Upper lobe of right lung (tissue), 1 donor: ENCODE measurements at regions not wholly inside any gene's neighbourhood (a gene's known extent, or its start where the extent isn't known, plus 50 kb on each side); places are given as distances from the start of the nearest gene placed in this dataset.

Source experiments
- ATAC-seq: fragments of 200-7000 bp; cut with Tn5 transposase; one replicate; pipeline ENCODE4 v1.9.1; 2020; ENCODE audit warnings: mild to moderate bottlenecking, moderate library complexity
- DNase-seq: peaks from one replicate; pipeline ENCODE4 v3.0.0-alpha.2; 2020
- H3K27ac ChIP-seq: fragments of 200-600 bp; one replicate; pipeline ENCODE4 v1.8.0; 2022
- H3K27me3 ChIP-seq: fragments of 200-600 bp; one replicate; pipeline ENCODE4 v1.8.0; 2022; ENCODE audit warnings: mild to moderate bottlenecking
- H3K36me3 ChIP-seq: fragments of 200-600 bp; one replicate; pipeline ENCODE4 v1.8.0; 2022
- H3K4me1 ChIP-seq: fragments of 200-600 bp; one replicate; pipeline ENCODE4 v1.8.0; 2022
- H3K4me3 ChIP-seq: fragments of 200-600 bp; one replicate; pipeline ENCODE4 v1.8.0; 2022; ENCODE audit warnings: mild to moderate bottlenecking
- H3K9me3 ChIP-seq: fragments of 200-600 bp; one replicate; pipeline ENCODE4 v1.8.0; 2022
- intact Hi-C: fragments of 100-400 bp; cut with DNase I; formaldehyde crosslinking; loops from one replicate; pipeline ENCODE4 v1.11.0; 2022
- TF ChIP-seq, protein P1 (sequence below): fragments of 200-600 bp; IDR thresholded peaks from one replicate; pipeline ENCODE4 v1.8.0; 2022; ENCODE audit warnings: antibody characterized with exemption
- donor health status: DM: no; HTN: yes; CAD: no; lungs with severe emphysema.

DNA sequence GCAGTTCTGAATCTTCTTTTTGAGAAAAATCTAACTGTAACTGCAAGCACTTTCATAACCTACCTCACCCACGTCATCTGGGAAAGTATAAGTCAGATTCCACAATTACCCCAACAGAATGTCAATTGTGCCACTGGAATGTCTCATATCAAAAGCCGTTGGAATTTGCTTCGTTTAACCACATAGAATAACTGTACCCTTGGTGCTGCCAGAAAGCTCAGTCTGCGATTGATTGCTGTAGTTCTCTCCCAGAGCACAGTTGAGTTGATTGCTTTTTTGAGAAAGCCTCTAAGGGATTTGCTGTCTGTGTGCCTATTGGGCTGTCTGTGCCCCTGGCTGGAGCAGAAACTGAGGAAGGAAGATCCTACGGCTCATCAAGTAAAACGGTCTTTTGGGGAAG lies 583.6 kb downstream of the TMEM38B start:
- intact Hi-C loops, result no loop called here
- Histone ChIP-seq H3K4me1 (no peaks in the 10 kb centered on the region), H3K9me3 (no peaks in the 10 kb centered on the region), H3K27ac (no peak overlapping the region), H3K4me3 (no peak overlapping the region), H3K27me3 (no peaks in the 10 kb centered on the region), H3K36me3 (no peaks in the 10 kb centered on the region)
- TF ChIP-seq, protein P1, sequence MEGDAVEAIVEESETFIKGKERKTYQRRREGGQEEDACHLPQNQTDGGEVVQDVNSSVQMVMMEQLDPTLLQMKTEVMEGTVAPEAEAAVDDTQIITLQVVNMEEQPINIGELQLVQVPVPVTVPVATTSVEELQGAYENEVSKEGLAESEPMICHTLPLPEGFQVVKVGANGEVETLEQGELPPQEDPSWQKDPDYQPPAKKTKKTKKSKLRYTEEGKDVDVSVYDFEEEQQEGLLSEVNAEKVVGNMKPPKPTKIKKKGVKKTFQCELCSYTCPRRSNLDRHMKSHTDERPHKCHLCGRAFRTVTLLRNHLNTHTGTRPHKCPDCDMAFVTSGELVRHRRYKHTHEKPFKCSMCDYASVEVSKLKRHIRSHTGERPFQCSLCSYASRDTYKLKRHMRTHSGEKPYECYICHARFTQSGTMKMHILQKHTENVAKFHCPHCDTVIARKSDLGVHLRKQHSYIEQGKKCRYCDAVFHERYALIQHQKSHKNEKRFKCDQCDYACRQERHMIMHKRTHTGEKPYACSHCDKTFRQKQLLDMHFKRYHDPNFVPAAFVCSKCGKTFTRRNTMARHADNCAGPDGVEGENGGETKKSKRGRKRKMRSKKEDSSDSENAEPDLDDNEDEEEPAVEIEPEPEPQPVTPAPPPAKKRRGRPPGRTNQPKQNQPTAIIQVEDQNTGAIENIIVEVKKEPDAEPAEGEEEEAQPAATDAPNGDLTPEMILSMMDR, result no peak
- DNase-seq, result no peak
- no peak for ATAC-seq

DNA sequence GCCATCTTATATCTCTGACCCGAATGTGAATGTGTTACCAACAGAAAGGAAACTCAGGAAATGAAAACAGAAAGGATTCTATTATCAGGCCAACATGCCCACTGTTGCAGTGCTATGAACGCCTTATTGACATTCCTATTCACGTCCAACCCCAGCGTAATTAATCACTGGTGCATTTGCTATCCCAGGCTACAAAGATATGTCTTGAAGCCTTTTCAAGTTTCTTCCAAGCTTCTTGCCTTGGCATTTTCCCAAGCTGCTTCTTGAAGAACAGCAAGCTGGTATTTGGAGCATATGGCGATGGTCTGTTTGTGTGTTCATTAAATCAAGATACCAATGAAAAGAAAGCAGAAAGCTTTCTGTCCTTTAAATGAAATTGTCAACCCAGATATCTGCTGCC lies 579.2 kb upstream of the ZNF462 start:
- intact Hi-C loops, result no loop called here

GRCh38 chr9:106284296-106284695 lies 578.7 kb upstream of the ZNF462 start:
- no peak overlapping the region for H3K4me3 ChIP-seq
- TF ChIP-seq, protein P1, result no peak
- no peak for DNase-seq
- no peaks in the 10 kb centered on the region for H3K36me3 ChIP-seq
- peaks cover 6% of the 10 kb centered on the region for H3K4me1 ChIP-seq
- no peaks in the 10 kb centered on the region for H3K27me3 ChIP-seq
- H3K9me3 ChIP-seq, result no peaks in the 10 kb centered on the region
- no peak for ATAC-seq
- no peak overlapping the region for H3K27ac ChIP-seq
- intact Hi-C loops, result no loop called here

More for the DNA sequence above, 579.2 kb upstream of the ZNF462 start:
- Histone ChIP-seq H3K27ac (no peak overlapping the region), H3K9me3 (no peaks in the 10 kb centered on the region), H3K4me3 (no peak overlapping the region), H3K36me3 (no peaks in the 10 kb centered on the region), H3K27me3 (no peaks in the 10 kb centered on the region), H3K4me1 (peaks cover 6% of the 10 kb centered on the region)
- DNase-seq (no peak), ATAC-seq (no peak)
- TF ChIP-seq, protein P1, result no peak

- Histone ChIP-seq H3K4me3 (no peak overlapping the region), H3K27ac (no peak overlapping the region), H3K27me3 (no peaks in the 10 kb centered on the region), H3K36me3 (no peaks in the 10 kb centered on the region), H3K4me1 (peaks cover 6% of the 10 kb centered on the region), H3K9me3 (no peaks in the 10 kb centered on the region)
- TF ChIP-seq, protein P1, result no peak
- DNase-seq, result no peak
- intact Hi-C loops, result no loop called here
- ATAC-seq, result no peak
Measured at GRCh38 chr9:106286249-106286648, 576.7 kb upstream of the ZNF462 start.

DNA sequence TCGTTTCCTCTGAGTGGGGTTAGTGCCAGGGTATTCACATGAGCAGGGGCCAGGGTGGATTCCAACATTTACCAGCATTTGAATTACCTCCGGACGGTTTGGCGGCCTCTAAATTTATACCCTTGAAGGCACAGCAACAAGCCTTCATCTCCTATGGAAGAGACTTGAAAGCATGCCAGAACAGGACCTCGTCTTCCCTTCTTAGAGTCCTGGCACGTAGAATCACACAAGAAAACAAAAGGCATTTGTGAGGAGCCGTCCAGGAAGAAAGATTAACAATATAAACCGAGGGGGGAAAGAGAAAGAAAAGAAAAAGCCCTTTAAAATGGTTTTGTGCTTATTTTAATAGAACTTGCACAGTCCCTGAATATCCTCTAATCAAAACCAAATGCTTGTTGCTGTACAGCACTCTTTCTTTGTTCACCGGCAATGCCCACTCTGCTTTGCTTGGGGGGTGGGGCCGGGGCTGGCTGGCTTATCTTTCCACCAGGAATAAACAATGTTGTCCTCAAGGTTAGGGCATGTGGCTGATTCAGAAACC lies 575.8 kb upstream of the ZNF462 start:
- DNase-seq (no peak), ATAC-seq (no peak)
- Histone ChIP-seq H3K27me3 (no peaks in the 10 kb centered on the region), H3K27ac (peak overlapping the region; percentile 44), H3K36me3 (no peaks in the 10 kb centered on the region), H3K4me1 (peaks cover 6% of the 10 kb centered on the region), H3K4me3 (peak overlapping the region; percentile 18), H3K9me3 (no peaks in the 10 kb centered on the region)
- intact Hi-C loops, result no loop called here
- TF ChIP-seq, protein P1, result no peak

DNA sequence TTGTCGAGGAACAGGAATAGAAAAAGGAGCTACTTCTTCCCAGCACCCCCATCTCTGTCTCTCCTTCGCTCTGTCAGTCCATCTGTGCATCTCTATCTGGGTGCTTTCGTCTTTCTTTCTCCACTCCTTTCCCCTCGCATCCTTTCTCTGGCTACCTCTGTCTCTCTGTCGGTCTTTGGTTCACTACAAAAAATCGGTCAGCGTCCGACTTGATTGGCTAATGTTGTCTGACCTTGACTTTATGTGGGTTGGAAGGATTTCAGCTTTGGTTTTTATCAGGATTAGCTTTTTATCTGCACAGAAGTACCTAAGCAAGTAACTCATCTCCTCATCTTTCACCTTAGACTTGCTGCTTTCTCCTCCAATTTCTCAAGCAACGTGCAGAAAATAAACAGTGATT lies 575.2 kb upstream of the ZNF462 start:
- no peaks in the 10 kb centered on the region for H3K27me3 ChIP-seq
- TF ChIP-seq, protein P1, result no peak
- no peak for ATAC-seq

More for the DNA sequence above, 575.2 kb upstream of the ZNF462 start:
- H3K4me1 ChIP-seq, result peaks cover 6% of the 10 kb centered on the region
- no peaks in the 10 kb centered on the region for H3K36me3 ChIP-seq
- H3K27ac ChIP-seq, result no peak overlapping the region
- intact Hi-C loops, result no loop called here
- no peaks in the 10 kb centered on the region for H3K9me3 ChIP-seq
- H3K4me3 ChIP-seq, result no peak overlapping the region
- no peak for DNase-seq
